ENCODE measurements at regions not wholly inside any gene's neighbourhood (a gene's known extent, or its start where the extent isn't known, plus 50 kb on each side); places are given as distances from the start of the nearest gene placed in this dataset.

GRCh38 chr17:13182450-13182849 lies 164.6 kb upstream of the ELAC2 start:
- Histone ChIP-seq H3K27ac (ENCODE audit: insufficient read length, low read depth, low read length) (no peak overlapping the region), H4K20me1 (ENCODE audit: control insufficient read depth, insufficient read depth, insufficient read length) (no peaks in the 10 kb centered on the region), H3K56ac (ENCODE audit: insufficient read length, low read depth, low read length) (no peak overlapping the region), H3K4ac (ENCODE audit: low read depth, low read length) (no peak overlapping the region), H3K79me1 (ENCODE audit: insufficient read depth, low read depth, low read length, poor library complexity, severe bottlenecking) (no peaks in the 10 kb centered on the region), H3K27me3 (ENCODE audit: insufficient read depth, low read length) (no peaks in the 10 kb centered on the region), H2BK12ac (ENCODE audit: insufficient read length, low read depth, low read length) (no peak overlapping the region), H2BK120ac (ENCODE audit: low read depth, low read length, poor library complexity, severe bottlenecking) (no peak overlapping the region), H3K9ac (ENCODE audit: extremely low read depth, insufficient read length, low read length) (no peak overlapping the region), H3K18ac (ENCODE audit: insufficient read length, low read depth, low read length) (no peak overlapping the region), H3K4me2 (ENCODE audit: insufficient read depth, insufficient read length, low read length) (no peak overlapping the region), H4K5ac (ENCODE audit: insufficient read length, low read depth, low read length) (no peak overlapping the region), H3T11ph (ENCODE audit: low read length) (no peak overlapping the region), H4K91ac (ENCODE audit: insufficient read length, low read depth, low read length) (no peak overlapping the region), H2BK5ac (ENCODE audit: insufficient read length, low read length) (no peak overlapping the region), H3K23me2 (ENCODE audit: insufficient read length, low read depth, low read length, poor library complexity, severe bottlenecking) (no peaks in the 10 kb centered on the region), H3K79me2 (ENCODE audit: insufficient read depth, low read length) (no peaks in the 10 kb centered on the region), H2BK15ac (ENCODE audit: low read depth, low read length) (no peak overlapping the region), H3K9me3 (ENCODE audit: control insufficient read depth, low read depth, low read length) (no peaks in the 10 kb centered on the region), H3K23ac (ENCODE audit: insufficient read length, low read depth, low read length) (no peak overlapping the region), H2BK20ac (ENCODE audit: low read depth, low read length, poor library complexity, severe bottlenecking) (no peak overlapping the region), H3K14ac (ENCODE audit: insufficient read depth, low read length) (no peak overlapping the region), H3K4me1 (ENCODE audit: insufficient read depth, low read length) (no peaks in the 10 kb centered on the region), H4K8ac (replicated peaks; ENCODE audit: insufficient read length, low read depth, low read length) (no peak overlapping the region), H2AFZ (ENCODE audit: low read length) (no peak overlapping the region), H2AK5ac (ENCODE audit: insufficient read length, low read length) (no peak overlapping the region)
- no peaks in the 10 kb centered on the region for H3K27me3 Mint-ChIP-seq (ENCODE audit: low read depth)
- H3K9me3 Mint-ChIP-seq = peaks cover 0 to 3% of the 10 kb centered on the region in 2 experiments; a peak in 2 of 5 replicates
- H3K36me3 Mint-ChIP-seq (ENCODE audit: insufficient read depth in 1 of 3, low read depth in 3 of 3) = no peaks in the 10 kb centered on the region
- H3K4me1 Mint-ChIP-seq = peaks cover 0 to 3% of the 10 kb centered on the region in 2 experiments; a peak in 1 of 4 replicates
- TF ChIP-seq CTCF (conservative IDR thresholded peaks at IDR 0.05) = no peak
- H3K4me3 Mint-ChIP-seq = no peak overlapping the region
- no peak overlapping the region for H3K27ac Mint-ChIP-seq
- DNase-seq = no peak

All from H9 (cell line).